Left ventricle myocardium inferior (tissue), 1 donor: ENCODE measurements at regions not wholly inside any gene's neighbourhood (a gene's known extent, or its start where the extent isn't known, plus 50 kb on each side); places are given as distances from the start of the nearest gene placed in this dataset.

Experiments
- DNase-seq: peaks from one replicate; pipeline ENCODE4 v3.0.0-alpha.2; 2020
- H3K27ac ChIP-seq: fragments of 200-600 bp; replicated peaks from 2 replicates; pipeline ENCODE4 v1.8.0; 2021
- H3K27me3 ChIP-seq: fragments of 200-600 bp; 2 replicates; pipeline ENCODE4 v1.8.0; 2021; ENCODE audit warnings: low read depth
- H3K36me3 ChIP-seq: fragments of 200-600 bp; 2 replicates; pipeline ENCODE4 v1.8.0; 2021
- H3K4me1 ChIP-seq: fragments of 200-600 bp; 2 replicates; pipeline ENCODE4 v1.8.0; 2021
- H3K4me3 ChIP-seq: fragments of 200-600 bp; 2 replicates; pipeline ENCODE4 v1.8.0; 2021; ENCODE audit warnings: mild to moderate bottlenecking, moderate library complexity
- H3K9me3 ChIP-seq: fragments of 200-600 bp; replicated peaks from 2 replicates; pipeline ENCODE4 v1.8.0; 2021
- CTCF ChIP-seq: fragments of 200-600 bp; IDR thresholded peaks from 2 replicates; pipeline ENCODE4 v1.8.0; 2021; ENCODE audit warnings: antibody characterized with exemption, mild to moderate bottlenecking, borderline replicate concordance
- intact Hi-C: fragments of 100-400 bp; cut with micrococcal nuclease; formaldehyde crosslinking; loops from one replicate; pipeline ENCODE4 v1.11.0; 2022
- donor health status: DM: no; HTN: yes; CAD: no; lungs with severe emphysema.

GRCh38 chr1:109814223-109814622, 50.5 kb upstream of the EPS8L3 start:
- no peaks in the 10 kb centered on the region for H3K36me3 ChIP-seq
- peaks cover 15% of the 10 kb centered on the region for H3K4me1 ChIP-seq
- H3K27me3 ChIP-seq = no peaks in the 10 kb centered on the region
- no peak for DNase-seq
- no peak overlapping the region for H3K4me3 ChIP-seq
- intact Hi-C loops = loop anchor here (10.0 kb wide), 1 partner anchor 101 kb away; the partner anchor contains the start of gene CSF1
- peaks cover 13% of the 10 kb centered on the region for H3K9me3 ChIP-seq
- no peak for TF ChIP-seq CTCF
- H3K27ac ChIP-seq = no peak overlapping the region
